CD8-positive, alpha-beta memory T cell (primary cell): ENCODE measurements at regions not wholly inside any gene's neighbourhood (a gene's known extent, or its start where the extent isn't known, plus 50 kb on each side); places are given as distances from the start of the nearest gene placed in this dataset.
"Not testable (repeated sequence)": the region's sequence is repeated elsewhere in the genome, so short reads cannot be mapped to it uniquely, and the experiment has no call there.

Source experiments
- CTCF ChIA-PET: fragments of 350-600 bp; sonication (Branson Sonifier 250); formaldehyde crosslinking; loops from one replicate; lab custom pipeline; 2021; ENCODE audit warnings: antibody characterized with exemption; lab: Charles Lee
- POLR2A ChIA-PET: fragments of 350-600 bp; sonication (Branson Sonifier 250); formaldehyde crosslinking; loops from one replicate; lab custom pipeline; 2021; ENCODE audit warnings: antibody characterized with exemption; lab: Charles Lee
- DNase-seq, 5 donors: peaks; one replicate each; pipeline versions ENCODE4 v3.0.0 to v3.0.0-alpha.2; 2020 to 2022; ENCODE audit warnings: mixed read lengths in 1 of 5
- H3K27ac ChIP-seq: one replicate; pipeline ENCODE4 v1.7.0; 2013; ENCODE audit warnings: low read depth, mild to moderate bottlenecking, low read length, moderate library complexity
- H3K27me3 ChIP-seq: 2 replicates; pipeline ENCODE4 v1.7.0; 2013; ENCODE audit warnings: low read length, mild to moderate bottlenecking; ENCODE audit not compliant: insufficient read depth, poor library complexity, severe bottlenecking
- H3K36me3 ChIP-seq: 2 replicates; pipeline ENCODE4 v1.7.0; 2013; ENCODE audit warnings: mild to moderate bottlenecking, low read length, moderate library complexity; ENCODE audit not compliant: insufficient read depth
- H3K4me1 ChIP-seq: 2 replicates; pipeline ENCODE4 v1.7.0; 2013; ENCODE audit warnings: mild to moderate bottlenecking, low read length, moderate library complexity; ENCODE audit not compliant: insufficient read depth
- H3K4me3 ChIP-seq: 2 replicates; pipeline ENCODE4 v1.7.0; 2013; ENCODE audit warnings: mild to moderate bottlenecking, low read length
- H3K9me3 ChIP-seq: 2 replicates; pipeline ENCODE4 v1.7.0; 2013; ENCODE audit warnings: mild to moderate bottlenecking, low read length
- H3K27ac Mint-ChIP-seq, 8 donors: one replicate each; pipeline ENCODE4 v1.8.0; 2020 to 2021; ENCODE audit warnings: mixed read lengths in 8 of 8, mild to moderate bottlenecking in 6 of 8, inconsistent platforms in 3 of 8, moderate library complexity in 3 of 8
- H3K27me3 Mint-ChIP-seq, 2 donors: one replicate each; pipeline ENCODE4 v1.8.0; 2020 to 2021; ENCODE audit warnings: mixed read lengths in 2 of 2, mild to moderate bottlenecking in 1 of 2, moderate library complexity in 1 of 2
- H3K36me3 Mint-ChIP-seq, 3 donors: one replicate each; pipeline ENCODE4 v1.8.0; 2020 to 2021; ENCODE audit warnings: mixed read lengths in 3 of 3, inconsistent platforms in 1 of 3, mild to moderate bottlenecking in 1 of 3
- H3K4me1 Mint-ChIP-seq, 3 donors: one replicate each; pipeline ENCODE4 v1.8.0; 2020 to 2021; ENCODE audit warnings: mixed read lengths in 3 of 3, inconsistent platforms in 1 of 3, mild to moderate bottlenecking in 1 of 3
- H3K4me3 Mint-ChIP-seq, 7 donors: one replicate each; pipeline ENCODE4 v1.8.0; 2020 to 2021; ENCODE audit warnings: mixed read lengths in 7 of 7, mild to moderate bottlenecking in 6 of 7, moderate library complexity in 4 of 7, inconsistent platforms in 2 of 7
- H3K9me3 Mint-ChIP-seq, 5 donors: one replicate each; pipeline ENCODE4 v1.8.0; 2020 to 2022; ENCODE audit warnings: mixed read lengths in 5 of 5, mild to moderate bottlenecking in 3 of 5, moderate library complexity in 2 of 5, inconsistent platforms in 1 of 5

GRCh38 chr11:66789097-66789890, 53.9 kb upstream of the RCE1 start:
- Mint-ChIP-seq H3K36me3 (peaks cover 0 to 2% (median 1%) of the 10 kb centered on the region in 3 donors), H3K4me1 (no peaks in the 10 kb centered on the region), H3K4me3 (no peak overlapping the region), H3K27ac (no peak overlapping the region), H3K9me3 (no peaks in the 10 kb centered on the region), H3K27me3 (peaks cover 0 to 2% of the 10 kb centered on the region in 2 donors)
- DNase-seq = no peak
- Histone ChIP-seq H3K36me3 (no peaks in the 10 kb centered on the region), H3K27me3 (no peaks in the 10 kb centered on the region), H3K27ac (no peak overlapping the region), H3K4me1 (no peaks in the 10 kb centered on the region), H3K4me3 (no peak overlapping the region), H3K9me3 (no peaks in the 10 kb centered on the region)
- CTCF ChIA-PET = no interaction called here
- POLR2A ChIA-PET = no interaction called here

DNA sequence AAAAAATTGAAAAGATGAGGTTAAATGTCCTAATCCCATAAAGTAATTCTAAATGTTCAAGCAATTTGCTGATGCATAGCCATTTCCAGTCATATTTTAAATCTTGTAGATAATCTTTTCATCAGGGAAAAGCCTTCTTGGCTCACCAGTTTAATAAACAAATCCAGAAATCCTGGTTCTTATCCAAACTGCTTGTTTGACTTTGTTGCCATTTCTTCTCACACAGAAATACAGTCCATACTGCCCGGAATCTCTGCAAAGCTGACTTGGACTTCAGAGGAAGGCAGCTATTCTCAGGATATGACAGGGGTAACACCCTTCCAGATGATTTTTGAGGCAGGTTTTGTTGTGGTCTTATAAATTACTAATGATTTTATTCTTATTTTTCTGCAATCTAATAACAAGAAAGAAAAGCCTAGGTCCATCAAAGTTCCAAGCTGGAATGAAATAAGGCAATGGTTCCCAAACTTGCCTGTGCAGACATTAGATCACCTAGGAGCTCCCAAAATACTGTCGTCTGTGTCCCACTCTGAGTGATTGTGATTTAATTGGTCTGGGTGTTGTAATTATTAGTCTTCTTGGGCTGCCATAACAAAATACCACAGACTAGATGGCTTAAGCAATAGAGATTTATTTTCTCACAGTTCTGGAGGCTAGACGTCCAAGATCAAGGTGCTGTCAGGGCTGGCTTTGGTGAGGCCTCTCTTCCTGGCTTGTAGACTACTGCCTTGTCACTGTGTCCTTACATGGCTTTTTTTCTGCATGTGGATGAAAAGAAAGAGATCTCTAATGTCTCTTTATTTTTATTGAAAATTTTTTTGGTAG, 55.1 kb upstream of the RCE1 start:
- Mint-ChIP-seq H3K4me1 (no peaks in the 10 kb centered on the region), H3K9me3 (no peaks in the 10 kb centered on the region), H3K27me3 (no peaks in the 10 kb centered on the region), H3K4me3 (no peak overlapping the region), H3K36me3 (peaks cover 0 to 2% (median 1%) of the 10 kb centered on the region in 3 donors), H3K27ac (no peak overlapping the region)
- H3K4me3 ChIP-seq = no peak overlapping the region
- no peaks in the 10 kb centered on the region for H3K27me3 ChIP-seq
- no peaks in the 10 kb centered on the region for H3K36me3 ChIP-seq
- no peak overlapping the region for H3K27ac ChIP-seq
- ChIA-PET POLR2A (no interaction called here), CTCF (interaction anchor here (1.0 kb wide), 1 partner anchor 45 kb away, joined by 3 read pairs; no protein-coding TSS in a partner anchor)
- H3K9me3 ChIP-seq = no peaks in the 10 kb centered on the region
- no peaks in the 10 kb centered on the region for H3K4me1 ChIP-seq
- DNase-seq = no peak

DNA sequence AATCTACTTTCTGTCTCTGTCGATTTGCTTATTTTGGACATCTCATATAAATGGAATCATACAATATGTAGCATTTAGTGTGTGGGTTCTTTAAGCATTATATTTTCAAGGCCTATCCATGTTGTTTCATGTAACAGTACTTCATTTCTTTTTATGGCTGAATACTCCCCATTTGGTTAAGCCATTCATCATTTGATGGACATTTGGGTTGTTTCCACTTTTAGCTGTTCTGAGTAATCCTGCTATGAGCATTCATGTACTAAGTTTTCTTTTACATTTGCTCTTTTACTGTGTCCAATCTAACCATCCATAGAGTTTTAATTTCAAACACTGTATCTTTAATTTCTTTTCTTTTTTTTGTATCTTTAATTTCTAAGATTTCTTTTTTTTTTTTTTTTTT, 55.6 kb upstream of the SPTBN2 start:
- H3K36me3 Mint-ChIP-seq = peaks cover 0 to 5% (median 3%) of the 10 kb centered on the region in 3 donors
- ChIA-PET POLR2A (no interaction called here), CTCF (interaction anchor here (0.7 kb wide), 1 partner anchor 18 kb away, joined by 3 read pairs; no protein-coding TSS in a partner anchor)
- H3K27ac Mint-ChIP-seq = no peak overlapping the region
- no peak for DNase-seq
- H3K4me1 ChIP-seq = no peaks in the 10 kb centered on the region
- no peak overlapping the region for H3K4me3 ChIP-seq
- no peaks in the 10 kb centered on the region for H3K4me1 Mint-ChIP-seq
- no peaks in the 10 kb centered on the region for H3K9me3 ChIP-seq
- H3K4me3 Mint-ChIP-seq = no peak overlapping the region
- H3K27ac ChIP-seq = no peak overlapping the region
- no peaks in the 10 kb centered on the region for H3K27me3 ChIP-seq
- no peaks in the 10 kb centered on the region for H3K36me3 ChIP-seq
- H3K9me3 Mint-ChIP-seq = no peaks in the 10 kb centered on the region
- no peaks in the 10 kb centered on the region for H3K27me3 Mint-ChIP-seq

DNA sequence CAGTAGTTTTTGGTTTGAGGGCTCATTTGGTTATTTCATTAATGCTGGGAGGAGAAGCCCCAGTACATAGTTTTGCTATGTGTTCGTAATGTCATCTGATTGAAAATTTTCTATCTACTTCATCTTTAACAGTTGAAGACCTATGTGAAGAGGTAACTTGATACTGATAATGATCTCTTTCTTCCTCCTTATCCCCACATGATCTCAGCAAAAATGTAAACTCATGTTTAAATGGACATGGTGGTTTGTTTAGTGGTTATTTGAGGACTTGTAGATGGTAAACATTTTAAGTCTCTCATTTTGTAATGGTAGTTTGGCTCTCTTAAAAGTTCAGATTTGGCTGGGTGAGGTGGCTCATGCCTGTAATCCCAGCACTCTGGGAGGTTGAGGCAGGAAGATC, 53.7 kb upstream of the SPTBN2 start:
- POLR2A ChIA-PET = no interaction called here
- Mint-ChIP-seq H3K27ac (peak overlapping the region in 1 of 8 donors; percentile 61), H3K9me3 (no peaks in the 10 kb centered on the region), H3K27me3 (no peaks in the 10 kb centered on the region), H3K36me3 (peaks cover 0 to 5% (median 2%) of the 10 kb centered on the region in 3 donors), H3K4me3 (no peak overlapping the region), H3K4me1 (no peaks in the 10 kb centered on the region)
- no peaks in the 10 kb centered on the region for H3K9me3 ChIP-seq
- no peaks in the 10 kb centered on the region for H3K36me3 ChIP-seq
- H3K27me3 ChIP-seq = no peaks in the 10 kb centered on the region
- CTCF ChIA-PET = no interaction called here
- no peaks in the 10 kb centered on the region for H3K4me1 ChIP-seq
- DNase-seq = no peak
- H3K4me3 ChIP-seq = no peak overlapping the region
- H3K27ac ChIP-seq = no peak overlapping the region

- H3K4me3 Mint-ChIP-seq, H3K27me3 Mint-ChIP-seq, H3K36me3 Mint-ChIP-seq, POLR2A ChIA-PET, H3K4me1 Mint-ChIP-seq, H3K27ac Mint-ChIP-seq, H3K27ac ChIP-seq, H3K4me3 ChIP-seq, DNase-seq, H3K36me3 ChIP-seq, H3K9me3 Mint-ChIP-seq, H3K27me3 ChIP-seq, CTCF ChIA-PET, H3K4me1 ChIP-seq, H3K9me3 ChIP-seq: not testable (repeated sequence)
These were observed 50.6 kb upstream of the SPTBN2 start for GRCh38 chr11:66779651-66780050.
